Left ventricle myocardium inferior (tissue), 1 donor: ENCODE measurements at regions not wholly inside any gene's neighbourhood (a gene's known extent, or its start where the extent isn't known, plus 50 kb on each side); places are given as distances from the start of the nearest gene placed in this dataset.

Experiments
- DNase-seq: peaks from one replicate; pipeline ENCODE4 v3.0.0-alpha.2; 2020
- H3K27ac ChIP-seq: fragments of 200-600 bp; replicated peaks from 2 replicates; pipeline ENCODE4 v1.8.0; 2021
- H3K27me3 ChIP-seq: fragments of 200-600 bp; 2 replicates; pipeline ENCODE4 v1.8.0; 2021; ENCODE audit warnings: low read depth
- H3K36me3 ChIP-seq: fragments of 200-600 bp; 2 replicates; pipeline ENCODE4 v1.8.0; 2021
- H3K4me1 ChIP-seq: fragments of 200-600 bp; 2 replicates; pipeline ENCODE4 v1.8.0; 2021
- H3K4me3 ChIP-seq: fragments of 200-600 bp; 2 replicates; pipeline ENCODE4 v1.8.0; 2021; ENCODE audit warnings: mild to moderate bottlenecking, moderate library complexity
- H3K9me3 ChIP-seq: fragments of 200-600 bp; replicated peaks from 2 replicates; pipeline ENCODE4 v1.8.0; 2021
- intact Hi-C: fragments of 100-400 bp; cut with micrococcal nuclease; formaldehyde crosslinking; loops from one replicate; pipeline ENCODE4 v1.11.0; 2022
- TF ChIP-seq, protein P1 (sequence below): fragments of 200-600 bp; IDR thresholded peaks from 2 replicates; pipeline ENCODE4 v1.8.0; 2021; ENCODE audit warnings: antibody characterized with exemption, mild to moderate bottlenecking, borderline replicate concordance
- donor health status: DM: no; HTN: yes; CAD: no; lungs with severe emphysema.

GRCh38 chr6:44059359-44060346 is 67.6 kb downstream of the MRPL14 start:
- TF ChIP-seq, protein P1, sequence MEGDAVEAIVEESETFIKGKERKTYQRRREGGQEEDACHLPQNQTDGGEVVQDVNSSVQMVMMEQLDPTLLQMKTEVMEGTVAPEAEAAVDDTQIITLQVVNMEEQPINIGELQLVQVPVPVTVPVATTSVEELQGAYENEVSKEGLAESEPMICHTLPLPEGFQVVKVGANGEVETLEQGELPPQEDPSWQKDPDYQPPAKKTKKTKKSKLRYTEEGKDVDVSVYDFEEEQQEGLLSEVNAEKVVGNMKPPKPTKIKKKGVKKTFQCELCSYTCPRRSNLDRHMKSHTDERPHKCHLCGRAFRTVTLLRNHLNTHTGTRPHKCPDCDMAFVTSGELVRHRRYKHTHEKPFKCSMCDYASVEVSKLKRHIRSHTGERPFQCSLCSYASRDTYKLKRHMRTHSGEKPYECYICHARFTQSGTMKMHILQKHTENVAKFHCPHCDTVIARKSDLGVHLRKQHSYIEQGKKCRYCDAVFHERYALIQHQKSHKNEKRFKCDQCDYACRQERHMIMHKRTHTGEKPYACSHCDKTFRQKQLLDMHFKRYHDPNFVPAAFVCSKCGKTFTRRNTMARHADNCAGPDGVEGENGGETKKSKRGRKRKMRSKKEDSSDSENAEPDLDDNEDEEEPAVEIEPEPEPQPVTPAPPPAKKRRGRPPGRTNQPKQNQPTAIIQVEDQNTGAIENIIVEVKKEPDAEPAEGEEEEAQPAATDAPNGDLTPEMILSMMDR: no peak
- intact Hi-C loops: no loop called here
- peak overlapping the region; percentile 34 for H3K4me3 ChIP-seq
- H3K36me3 ChIP-seq: no peaks in the 10 kb centered on the region
- no peaks in the 10 kb centered on the region for H3K9me3 ChIP-seq
- DNase-seq: peak; percentile 66
- peak overlapping the region; percentile 89 for H3K27ac ChIP-seq
- no peaks in the 10 kb centered on the region for H3K27me3 ChIP-seq
- peaks cover 81% of the 10 kb centered on the region for H3K4me1 ChIP-seq

DNA sequence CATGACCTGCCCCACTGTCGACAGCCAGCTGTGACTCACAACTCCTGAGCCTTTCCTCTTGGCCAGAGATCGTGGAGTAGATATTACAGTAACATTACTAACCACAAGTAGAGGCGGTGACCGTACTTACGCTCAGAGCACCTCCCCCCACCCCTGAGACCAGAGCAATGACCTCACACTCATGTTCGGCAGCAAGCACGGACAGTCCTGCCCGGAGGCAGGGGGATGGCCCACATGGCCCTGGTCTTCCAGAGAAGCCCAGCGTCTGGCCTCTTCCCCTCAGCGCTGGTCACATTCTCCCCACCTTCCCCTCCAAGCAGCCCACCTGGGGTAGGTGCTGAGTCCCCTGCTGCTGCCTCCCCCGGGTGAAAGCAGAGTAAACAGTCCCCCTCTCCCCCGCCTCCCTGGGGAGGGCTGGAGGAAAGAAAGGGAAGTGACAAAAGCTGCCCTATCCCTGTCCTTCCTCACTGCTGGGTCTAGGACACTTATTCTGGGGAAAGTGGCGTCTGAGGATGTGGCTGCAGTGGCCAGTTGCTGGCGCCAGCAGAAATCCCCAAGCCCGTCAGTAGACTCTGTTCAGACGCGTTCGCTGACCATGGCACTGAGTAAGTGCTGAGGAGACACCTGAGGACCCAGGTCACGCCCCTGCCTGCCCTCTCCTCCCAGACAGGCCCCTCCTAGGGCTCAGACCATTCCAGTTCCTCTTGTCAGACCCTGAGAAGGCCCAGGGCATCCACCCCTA is 68.5 kb downstream of the MRPL14 start:
- DNase-seq: peak; percentile 77
- Histone ChIP-seq H3K4me3 (peak overlapping the region; percentile 34), H3K4me1 (peaks cover 79% of the 10 kb centered on the region), H3K9me3 (no peaks in the 10 kb centered on the region), H3K36me3 (no peaks in the 10 kb centered on the region), H3K27me3 (no peaks in the 10 kb centered on the region), H3K27ac (peak overlapping the region; percentile 89)
- intact Hi-C loops: no loop called here
- TF ChIP-seq, protein P1: no peak

DNA sequence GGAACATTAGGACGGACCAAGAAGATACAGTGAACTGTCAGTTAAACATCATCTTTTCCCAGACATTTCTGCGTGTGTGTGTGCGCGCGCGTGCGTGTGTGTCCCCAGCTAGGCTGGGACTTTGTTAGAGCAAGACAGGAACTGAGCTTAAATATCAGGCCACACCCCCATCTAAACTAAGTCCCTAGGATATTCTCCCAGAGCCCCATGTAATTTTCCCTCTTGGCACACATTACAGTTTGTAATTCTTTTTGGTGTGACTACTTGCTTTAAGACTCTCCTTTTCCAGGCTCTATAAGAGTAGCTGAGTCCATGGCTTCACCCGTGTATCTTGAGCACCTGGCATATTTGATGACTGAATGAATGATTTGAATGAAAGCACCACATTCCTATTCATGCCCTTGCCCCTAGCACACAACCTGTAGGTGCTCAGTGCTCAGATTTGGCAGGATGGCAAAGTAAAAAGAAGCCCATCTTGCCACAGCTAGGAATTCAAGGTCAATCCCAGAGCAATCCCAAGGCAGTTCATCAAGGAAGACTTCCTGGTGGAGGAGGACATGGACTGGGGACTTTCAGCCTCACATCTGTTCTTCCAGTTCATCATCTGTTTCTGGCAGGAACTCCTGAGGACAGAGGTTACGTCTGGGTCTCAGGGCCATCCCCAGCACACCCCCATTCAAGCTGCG is 69.2 kb downstream of the MRPL14 start:
- TF ChIP-seq, protein P1: no peak
- no peaks in the 10 kb centered on the region for H3K9me3 ChIP-seq
- H3K36me3 ChIP-seq: no peaks in the 10 kb centered on the region
- H3K4me1 ChIP-seq: peaks cover 74% of the 10 kb centered on the region
- no peaks in the 10 kb centered on the region for H3K27me3 ChIP-seq
- H3K4me3 ChIP-seq: no peak overlapping the region
- intact Hi-C loops: no loop called here
- no peak for DNase-seq
- H3K27ac ChIP-seq: peak overlapping the region; percentile 89

GRCh38 chr6:44057238-44057930 is 69.9 kb downstream of the MRPL14 start:
- H3K36me3 ChIP-seq: no peaks in the 10 kb centered on the region
- H3K4me3 ChIP-seq: no peak overlapping the region
- intact Hi-C loops: no loop called here
- peak overlapping the region; percentile 89 for H3K27ac ChIP-seq
- H3K9me3 ChIP-seq: no peaks in the 10 kb centered on the region
- H3K4me1 ChIP-seq: peaks cover 74% of the 10 kb centered on the region
- TF ChIP-seq, protein P1: no peak
- DNase-seq: no peak
- H3K27me3 ChIP-seq: no peaks in the 10 kb centered on the region
